GM18508 (cell line): ENCODE measurements at regions not wholly inside any gene's neighbourhood (a gene's known extent, or its start where the extent isn't known, plus 50 kb on each side); places are given as distances from the start of the nearest gene placed in this dataset.
"Not testable (repeated sequence)": the region's sequence is repeated elsewhere in the genome, so short reads cannot be mapped to it uniquely, and the experiment has no call there.

ENCODE experiments used
- ATAC-seq: cut with Tn5 transposase; IDR thresholded peaks from one replicate; pipeline ENCODE4 v1.9.1; 2021; ENCODE audit warnings: moderate number of reproducible peaks; ENCODE audit not compliant: insufficient read depth, unreplicated experiment

DNA sequence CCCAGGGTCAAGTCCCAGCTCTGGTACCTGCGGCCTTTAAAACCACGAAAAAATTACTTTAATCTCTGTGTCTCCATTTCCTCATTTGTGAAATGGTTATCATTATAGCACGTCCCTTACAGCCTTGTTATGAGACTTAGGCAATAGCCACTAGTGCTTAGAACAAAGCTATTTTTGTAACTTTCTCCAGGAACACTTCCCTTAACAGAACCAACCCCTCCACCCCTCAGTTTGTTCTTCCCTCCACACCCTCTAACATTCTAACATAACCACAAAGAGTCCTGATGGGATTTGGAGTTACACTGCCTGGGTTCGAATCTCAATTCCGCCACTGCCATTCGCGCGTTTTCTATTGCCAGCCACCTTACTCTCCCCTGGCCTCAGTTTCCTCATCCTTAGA, 2777.4 kb upstream of the TPTE start:
- ATAC-seq: not testable (repeated sequence)

DNA sequence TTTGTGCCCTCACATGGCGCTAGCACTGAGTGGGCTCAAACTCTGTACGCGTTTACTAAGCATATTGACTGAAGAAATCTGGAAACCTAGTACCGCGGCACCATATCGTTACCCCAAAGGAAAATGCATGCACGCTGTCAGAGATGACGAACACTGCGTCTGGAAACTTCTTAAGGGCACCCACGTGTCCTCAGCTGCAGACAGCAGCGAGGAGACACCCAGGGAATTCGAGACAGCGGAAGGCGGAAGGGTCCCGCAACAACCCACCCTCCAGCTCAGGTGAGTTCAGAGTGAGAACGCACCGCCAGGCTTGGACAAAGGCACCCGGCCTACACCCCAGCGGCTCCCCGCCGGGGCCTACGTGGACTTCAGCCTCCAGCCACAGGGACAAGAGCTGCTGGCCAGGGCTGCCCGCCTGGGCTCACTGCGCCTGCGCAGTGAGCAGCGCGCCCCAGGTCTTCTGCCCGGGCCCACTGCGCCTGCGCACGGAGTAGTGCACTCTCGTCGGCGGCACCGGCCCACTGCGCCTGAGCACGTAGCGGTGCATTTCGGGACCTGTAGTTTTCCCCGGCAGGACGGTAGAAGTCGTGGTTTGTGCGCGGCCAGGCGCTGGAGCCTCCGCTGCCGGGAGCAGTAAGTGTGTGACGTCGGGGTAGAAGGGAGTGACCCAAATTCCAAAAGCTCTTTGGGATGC, 2776.8 kb upstream of the TPTE start:
- peak; percentile 72 for ATAC-seq

DNA sequence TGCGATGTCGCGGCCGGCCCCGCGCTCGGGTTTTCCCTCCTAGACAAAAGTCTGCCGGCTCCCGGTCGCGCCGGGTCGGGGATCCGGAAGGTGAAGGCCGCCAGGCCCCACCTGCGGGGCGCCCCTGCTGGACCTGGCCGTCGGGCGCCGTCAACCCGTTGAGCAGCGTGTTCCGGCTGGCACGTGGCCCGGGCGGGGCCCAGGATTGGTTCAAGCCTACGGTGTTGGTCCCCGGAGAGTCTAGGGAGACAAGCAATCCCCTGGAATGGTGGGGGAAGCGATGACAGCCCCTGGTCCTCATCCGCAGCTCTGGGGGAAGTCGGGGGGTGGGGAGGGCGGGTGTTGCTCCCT, 2776.3 kb upstream of the TPTE start:
- peak; percentile 34 for ATAC-seq

DNA sequence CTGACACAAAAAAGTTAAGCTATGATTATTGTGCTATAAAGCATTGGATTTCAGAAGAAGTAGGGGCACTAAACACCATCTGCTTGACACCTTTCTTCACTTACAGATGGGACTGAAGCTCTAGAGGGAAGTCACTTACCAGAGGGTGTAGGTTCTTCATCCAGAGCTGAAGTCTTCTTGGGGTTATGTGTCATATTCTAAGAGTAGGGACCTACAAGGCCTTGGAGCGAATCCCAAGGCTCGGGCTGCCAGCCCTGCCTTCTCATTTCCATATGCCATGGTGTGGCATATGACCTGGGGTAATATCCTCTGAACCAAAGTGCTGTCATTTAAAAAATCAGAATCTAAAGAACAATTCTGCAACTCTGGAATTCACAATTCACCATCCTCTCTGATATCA, 2773.4 kb upstream of the TPTE start:
- not testable (repeated sequence) for ATAC-seq

DNA sequence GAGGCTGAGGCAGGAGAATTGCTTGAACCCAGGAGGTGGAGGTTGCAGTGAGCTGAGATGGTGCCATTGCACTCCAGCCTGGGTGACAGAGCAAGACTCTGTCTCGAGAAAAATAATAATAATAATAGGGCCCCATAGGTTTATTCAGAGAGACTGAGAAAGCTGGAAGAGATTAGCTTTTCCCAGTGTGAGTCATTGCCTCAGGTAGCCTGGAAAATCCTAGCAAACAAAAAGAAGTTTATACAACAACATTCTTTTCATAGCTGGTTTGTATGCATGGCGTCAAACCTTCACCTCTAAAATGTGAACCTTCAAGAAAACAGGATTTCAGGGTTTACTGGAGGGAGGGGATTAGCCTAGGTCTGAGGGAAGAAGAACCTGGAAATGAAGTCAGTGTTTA, 2768.8 kb upstream of the TPTE start:
- ATAC-seq: not testable (repeated sequence)

DNA sequence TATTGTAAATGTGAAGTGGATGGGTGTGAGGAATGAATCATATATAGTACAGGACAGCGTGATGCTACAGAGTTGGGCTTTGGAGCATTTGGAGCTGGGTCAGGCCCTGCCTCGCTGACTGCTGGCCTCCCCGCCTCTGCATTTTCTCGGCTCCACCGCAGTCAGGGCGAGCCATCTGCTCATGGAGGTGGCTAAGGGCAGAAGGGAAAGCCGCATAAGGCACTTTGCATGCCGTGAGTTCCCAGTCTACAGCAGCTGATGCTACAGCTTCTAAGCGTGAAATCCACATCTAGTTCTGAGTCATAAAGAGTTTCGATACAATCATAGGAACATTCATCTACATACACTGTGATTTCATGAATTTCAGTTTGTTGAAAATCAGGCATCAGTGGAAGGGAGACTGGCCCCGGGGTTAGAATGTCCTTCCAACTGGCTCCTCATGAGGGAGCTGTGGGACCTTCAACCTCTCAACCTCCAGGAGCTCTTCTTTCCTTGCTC, 2768.0 kb upstream of the TPTE start:
- peak; percentile 79 for ATAC-seq

DNA sequence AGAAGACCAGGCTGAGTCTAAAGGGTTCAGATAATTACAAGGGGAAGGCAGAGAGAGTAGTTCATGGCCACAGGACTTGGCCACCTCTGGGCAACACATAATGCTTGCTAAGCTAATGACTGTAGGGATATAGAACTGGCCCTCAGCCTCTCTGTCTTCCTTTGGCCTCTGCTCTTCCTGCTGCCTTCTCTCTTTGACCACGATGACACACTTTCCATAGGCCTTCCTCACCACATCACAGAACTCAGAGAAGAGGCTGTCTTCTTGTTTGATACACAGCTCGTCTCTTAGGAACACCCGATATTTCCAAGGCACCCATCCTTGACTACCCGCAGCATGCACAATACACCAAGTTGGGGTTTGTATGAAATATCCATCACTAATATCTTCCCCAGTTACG, 2751.4 kb upstream of the TPTE start:
- ATAC-seq: not testable (repeated sequence)

DNA sequence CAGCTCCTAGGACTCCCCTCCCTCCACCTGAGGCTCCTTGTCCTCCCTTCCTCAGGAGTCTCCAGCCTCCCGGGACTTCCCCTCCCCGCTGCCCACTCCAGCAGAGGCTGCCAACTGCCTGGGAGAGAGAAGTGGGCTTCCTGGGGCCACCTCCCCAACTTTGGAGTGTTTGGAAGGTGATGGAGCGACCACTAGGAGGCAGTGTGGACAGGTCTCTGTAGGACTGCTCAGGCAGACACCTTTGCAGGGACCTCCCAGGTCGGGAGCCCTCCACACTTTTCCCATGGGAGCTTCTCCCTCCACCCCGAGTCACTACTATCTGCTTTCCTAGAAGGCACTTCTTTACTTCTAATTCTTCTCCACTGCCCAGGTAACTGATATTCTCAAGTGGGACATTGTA, 2747.2 kb upstream of the TPTE start:
- ATAC-seq: not testable (repeated sequence)

DNA sequence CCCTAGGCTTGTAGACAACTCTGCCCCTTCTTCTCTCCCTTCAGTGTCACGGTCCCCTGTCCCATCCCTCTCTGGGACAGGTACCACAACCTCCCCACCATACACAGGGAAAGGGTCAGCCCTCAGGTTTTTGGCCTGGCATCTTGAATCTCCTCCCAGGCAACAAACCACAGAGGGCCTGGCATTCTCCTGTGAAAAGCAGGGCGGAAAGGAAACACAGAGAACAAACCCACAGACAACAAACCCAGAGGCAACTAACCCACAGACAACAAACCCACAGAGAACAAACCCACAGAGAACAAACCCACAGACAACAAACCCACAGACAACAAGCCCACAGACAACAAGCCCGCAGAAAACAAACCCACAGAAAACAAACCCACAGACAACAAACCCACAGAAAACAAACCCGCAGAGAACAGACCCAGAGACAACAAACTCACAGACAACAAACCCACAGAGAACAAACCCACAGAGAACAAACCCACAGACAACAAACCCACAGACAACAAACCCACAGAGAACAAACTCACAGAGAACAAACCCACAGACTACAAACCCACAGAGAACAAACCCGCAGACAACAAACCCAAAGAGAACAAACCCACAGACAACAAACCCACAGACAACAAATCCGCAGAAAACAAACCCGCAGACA, 2745.9 kb upstream of the TPTE start:
- ATAC-seq: not testable (repeated sequence)

DNA sequence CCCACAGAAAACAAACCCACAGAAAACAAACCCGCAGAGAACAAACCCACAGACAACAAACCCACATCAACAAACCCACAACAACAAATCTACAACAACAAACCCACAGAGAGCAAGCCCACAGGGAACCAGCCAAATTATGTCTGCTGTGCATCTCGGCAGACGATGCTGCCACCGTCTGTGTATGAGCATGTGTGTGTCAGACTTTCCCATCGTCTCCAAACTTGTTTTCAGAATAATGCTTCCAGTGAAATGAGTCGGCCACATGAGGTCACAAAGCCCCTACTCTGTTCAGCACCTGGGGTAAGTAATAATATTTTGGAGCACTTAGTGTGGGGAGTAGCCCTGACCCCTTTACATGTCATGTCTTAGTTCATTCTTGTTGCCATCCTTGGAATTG, 2745.3 kb upstream of the TPTE start:
- not testable (repeated sequence) for ATAC-seq

DNA sequence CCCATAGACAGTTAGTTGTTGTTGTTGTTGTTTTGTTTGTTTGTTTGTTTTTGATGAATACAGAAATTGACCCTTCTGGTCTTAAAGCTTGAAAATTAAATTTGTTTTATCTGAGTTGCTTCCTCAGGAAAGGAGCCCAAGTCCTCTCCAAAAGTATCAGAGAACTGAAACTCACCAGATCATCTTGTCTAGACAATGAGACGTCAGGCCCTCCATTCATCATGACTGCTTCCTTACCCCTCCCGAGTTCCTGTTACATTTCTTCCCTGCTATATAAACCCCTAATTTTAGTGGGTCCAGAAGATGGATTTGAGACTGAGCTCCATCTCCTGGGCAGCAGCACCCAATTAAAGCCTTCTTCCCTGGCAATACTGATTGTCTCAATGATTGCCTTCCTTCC, 2744.8 kb upstream of the TPTE start:
- ATAC-seq: not testable (repeated sequence)

DNA sequence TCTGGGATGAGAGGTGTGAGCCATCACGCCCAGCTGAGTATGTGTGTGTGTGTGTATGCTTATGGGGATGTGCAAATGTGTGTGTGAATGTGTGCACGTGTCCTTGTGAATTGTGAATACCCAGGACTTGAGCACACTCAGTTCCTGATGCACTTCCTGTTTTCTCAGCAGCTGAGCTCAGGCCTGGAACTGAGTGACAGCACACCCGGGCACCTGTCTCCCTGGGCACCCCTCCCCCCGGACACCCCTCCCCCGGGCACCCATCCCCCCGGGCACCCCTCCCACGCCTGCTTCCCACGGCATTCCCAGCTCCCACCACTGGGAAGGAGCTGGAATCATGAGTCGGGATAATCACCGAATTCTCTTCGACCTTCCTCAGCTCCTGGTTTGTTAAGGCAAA, 2744.1 kb upstream of the TPTE start:
- ATAC-seq: not testable (repeated sequence)

DNA sequence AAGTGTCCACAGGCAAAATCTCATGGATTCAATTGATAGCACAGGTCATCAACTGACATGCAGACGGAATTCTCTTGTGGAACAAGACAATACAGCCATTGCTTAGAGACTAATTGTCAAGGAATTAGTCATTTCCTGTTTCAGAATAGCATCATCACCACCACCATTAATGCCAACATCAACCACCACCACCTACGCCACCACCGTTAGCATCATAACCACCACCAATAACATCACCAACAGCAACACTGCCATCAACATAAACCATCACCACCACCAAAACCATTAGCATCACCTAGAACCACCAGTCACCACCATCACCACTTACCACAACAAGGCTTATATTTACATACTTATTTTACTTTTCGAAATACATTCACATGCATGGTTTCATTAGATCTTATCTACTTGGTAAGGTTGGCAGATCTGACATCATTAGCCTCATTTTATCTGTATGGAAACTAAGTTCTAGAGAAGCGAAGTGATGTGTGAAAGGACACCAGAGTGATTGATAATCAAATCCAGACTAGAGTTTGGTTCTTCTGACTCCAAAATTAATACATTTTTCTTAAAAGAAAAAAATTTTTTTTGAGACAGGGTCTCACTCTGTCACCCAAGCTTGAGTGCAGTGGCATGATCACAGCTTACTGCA, 2733.8 kb upstream of the TPTE start:
- not testable (repeated sequence) for ATAC-seq

DNA sequence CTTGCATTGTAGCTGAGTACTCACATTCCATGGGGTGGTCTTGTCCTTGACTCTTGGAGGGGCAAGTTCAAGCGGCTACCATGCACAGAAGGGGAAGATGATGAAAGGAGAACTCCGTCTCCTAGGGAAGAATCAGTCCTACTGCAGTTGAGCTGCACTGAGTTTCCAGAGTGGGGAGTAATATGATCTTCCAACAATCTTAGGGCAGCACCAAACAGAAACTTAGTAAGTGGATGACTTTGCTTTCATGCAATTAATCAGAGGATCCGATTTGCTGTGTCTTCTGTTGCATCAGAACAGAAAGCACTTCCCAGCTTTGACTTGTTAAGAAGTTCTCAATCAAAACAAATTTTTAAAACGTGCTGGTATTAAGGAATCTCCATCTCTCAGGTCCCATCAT, 2727.6 kb upstream of the TPTE start:
- ATAC-seq: not testable (repeated sequence)

DNA sequence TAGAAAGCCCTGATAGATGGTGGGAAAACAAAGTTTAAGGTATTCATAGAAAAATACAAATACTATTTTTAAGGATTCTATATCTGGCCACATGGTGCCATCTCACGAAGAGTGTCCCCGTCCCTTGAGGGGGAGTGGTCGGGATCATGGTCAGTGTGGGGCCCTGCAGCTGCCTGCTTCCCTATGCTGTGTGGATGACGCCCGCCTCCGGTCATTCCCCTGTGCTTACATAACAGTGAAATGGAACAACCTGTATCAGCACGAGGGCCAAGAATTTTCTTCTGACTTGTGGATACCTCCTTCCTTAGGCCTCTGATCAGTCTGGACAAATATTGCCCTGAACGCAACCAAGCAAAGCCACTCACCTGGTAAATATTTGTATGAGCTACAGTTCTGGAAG, 2724.1 kb upstream of the TPTE start:
- ATAC-seq: not testable (repeated sequence)

DNA sequence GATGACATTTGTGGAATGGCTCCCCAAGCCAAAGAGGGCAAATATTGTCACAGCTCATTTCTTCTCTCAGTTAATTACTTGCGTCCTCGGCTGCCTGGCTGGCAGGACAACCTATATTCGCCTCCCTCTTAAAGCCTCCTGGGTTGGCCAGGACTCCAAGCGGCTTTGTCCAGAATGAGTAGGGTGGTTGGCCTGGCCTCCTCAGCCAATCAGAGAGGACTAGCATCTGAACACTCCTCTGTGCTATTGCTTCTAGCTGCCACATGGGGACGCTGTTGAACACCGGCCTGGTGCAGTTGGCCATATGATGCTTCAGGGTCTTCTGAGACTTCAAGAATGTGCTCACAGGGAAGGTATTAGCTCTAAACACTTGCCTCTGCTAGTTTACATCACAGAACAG, 2722.9 kb upstream of the TPTE start:
- not testable (repeated sequence) for ATAC-seq

DNA sequence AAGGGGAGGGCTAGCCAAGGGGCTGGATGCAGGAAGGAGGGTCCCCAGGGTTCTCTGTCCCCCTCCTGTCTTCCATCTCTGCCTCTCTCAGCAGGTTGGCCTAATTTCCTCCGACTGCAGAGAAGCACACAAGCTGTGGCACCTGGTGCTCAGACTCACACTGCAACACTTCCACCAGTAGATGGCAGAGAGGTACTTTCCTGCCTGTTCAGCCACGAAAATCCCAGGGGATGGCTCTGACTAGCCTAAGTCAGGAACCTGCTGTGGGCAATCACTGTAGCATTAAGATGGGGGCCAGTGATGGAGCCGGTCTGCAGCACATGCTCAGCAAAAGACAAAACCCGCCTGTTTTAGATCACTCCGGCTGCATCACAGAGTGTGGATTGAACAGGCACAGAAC, 2721.7 kb upstream of the TPTE start:
- not testable (repeated sequence) for ATAC-seq

DNA sequence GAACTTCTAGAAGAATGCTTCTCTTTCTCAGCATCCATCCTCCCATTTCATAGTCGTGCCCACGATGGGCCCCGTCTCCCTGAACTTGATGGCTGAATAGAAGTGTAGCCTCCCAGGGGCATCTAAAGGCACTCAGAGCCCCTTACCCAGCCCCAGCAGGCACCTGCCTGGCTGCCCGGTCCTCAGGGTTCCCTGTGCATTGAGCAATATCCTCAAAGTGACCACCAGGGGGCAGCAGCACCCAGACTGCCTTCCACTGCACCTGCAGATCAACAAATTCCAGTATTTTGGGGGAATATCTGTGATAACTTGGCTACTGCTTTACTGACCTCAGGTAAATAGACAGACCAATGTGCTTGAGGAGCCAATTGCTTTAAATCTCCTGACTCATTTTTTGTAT, 2707.9 kb upstream of the TPTE start:
- ATAC-seq: not testable (repeated sequence)

DNA sequence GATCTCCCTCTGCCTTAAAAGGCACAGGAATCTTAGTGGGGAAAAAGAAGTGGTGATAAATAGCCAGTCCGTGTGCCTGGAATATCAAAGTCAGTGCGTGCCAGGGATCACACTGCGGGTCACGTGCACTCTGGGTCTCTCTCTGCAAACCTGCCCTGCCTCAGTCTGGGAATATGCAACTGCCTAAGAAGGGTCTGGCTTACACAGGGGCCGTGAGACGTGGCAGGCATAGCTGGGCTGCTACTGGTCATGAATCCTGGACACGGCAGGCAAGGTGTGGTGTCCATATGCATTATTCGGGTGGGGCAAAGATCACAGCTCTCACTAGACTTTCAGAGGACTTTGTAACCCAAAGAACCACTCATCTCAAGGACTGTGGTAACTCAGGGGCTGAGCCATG, 2704.4 kb upstream of the TPTE start:
- not testable (repeated sequence) for ATAC-seq

DNA sequence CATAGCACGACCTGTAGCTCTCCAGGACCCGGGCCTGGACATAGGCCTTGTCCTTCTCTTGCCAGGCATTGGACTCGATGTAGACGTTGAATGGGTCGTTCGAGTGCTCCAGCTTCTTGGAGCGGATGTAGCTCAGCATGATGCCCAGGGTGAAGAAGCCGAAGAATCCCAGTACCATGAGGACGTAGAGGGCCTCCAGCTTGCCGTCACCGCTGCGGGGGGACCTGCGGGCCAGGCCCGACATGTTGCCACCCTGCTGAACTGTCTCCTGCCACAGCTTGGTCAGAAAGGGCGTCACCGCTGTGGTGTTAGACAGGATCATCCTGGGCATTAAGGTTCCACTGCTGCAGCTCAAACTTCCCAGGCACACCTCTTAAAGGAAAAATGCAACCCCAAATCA, 2702.1 kb upstream of the TPTE start:
- ATAC-seq: not testable (repeated sequence)

DNA sequence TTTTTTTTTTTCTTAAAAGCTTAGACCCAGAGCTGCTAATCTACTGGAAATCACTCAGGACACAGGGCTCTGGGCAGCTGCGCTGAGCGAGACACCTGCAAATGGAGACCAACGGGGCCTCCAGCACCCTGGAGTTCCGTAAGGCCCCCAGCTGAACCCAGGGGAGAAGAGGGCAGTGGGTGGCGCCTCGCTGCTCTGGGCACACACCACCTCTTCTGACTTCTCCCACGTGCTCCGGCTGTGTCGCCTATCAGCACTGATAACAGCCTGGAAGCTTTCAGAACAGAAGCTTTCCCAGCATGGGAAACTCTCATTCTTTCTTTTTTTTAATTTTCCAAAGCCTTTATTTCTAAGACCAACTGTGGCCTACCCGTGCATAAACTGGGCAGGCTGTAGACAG, 2695.8 kb upstream of the TPTE start:
- ATAC-seq: not testable (repeated sequence)
